CD4-positive, alpha-beta T cell treated with Interleukin-15 for 4 hours (primary cell): ENCODE measurements at regions not wholly inside any gene's neighbourhood (a gene's known extent, or its start where the extent isn't known, plus 50 kb on each side); places are given as distances from the start of the nearest gene placed in this dataset.
"Not testable (repeated sequence)": the region's sequence is repeated elsewhere in the genome, so short reads cannot be mapped to it uniquely, and the experiment has no call there.

Source experiments
- DNase-seq: peaks from one replicate; pipeline ENCODE4 v3.0.0-alpha.2; 2020; ENCODE audit warnings: low spot score

- DNase-seq = no peak
Measured at GRCh38 chr7:69516238-69516820, 81.9 kb upstream of the AUTS2 start.

DNA sequence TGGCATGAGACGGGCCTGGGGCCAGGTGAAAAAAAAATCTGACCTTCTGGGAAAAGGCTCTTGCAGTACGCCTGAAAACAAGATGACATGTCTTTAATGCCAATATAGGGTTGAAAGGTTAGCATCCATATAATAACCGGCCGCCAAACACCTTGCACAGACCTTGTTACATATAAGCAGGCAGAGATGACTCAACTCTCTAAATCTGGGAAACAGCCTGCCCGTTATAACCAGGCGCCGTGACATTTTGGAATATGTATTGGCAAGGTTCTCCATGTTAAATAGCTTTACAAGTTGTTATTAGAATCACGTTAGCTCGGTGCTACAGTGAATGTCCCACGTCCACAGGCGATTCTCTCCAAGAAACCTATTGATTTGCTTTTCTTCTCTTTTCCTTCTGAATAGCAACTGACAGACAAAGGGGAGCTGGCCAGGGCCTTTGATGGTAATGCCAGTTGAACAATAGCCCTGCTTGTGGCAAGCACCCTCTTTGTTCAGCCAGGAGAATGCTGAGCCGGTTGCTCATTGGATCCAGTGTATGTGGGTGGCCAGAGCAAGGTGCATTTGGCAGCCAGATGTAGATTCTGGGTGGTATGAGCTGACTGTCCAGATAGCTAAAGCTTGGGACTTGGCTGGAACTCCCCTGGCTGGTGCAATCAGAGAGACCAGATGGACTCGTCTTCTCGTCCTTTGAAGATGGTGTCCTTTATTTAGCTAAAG, 80.1 kb upstream of the AUTS2 start:
- no peak for DNase-seq

DNA sequence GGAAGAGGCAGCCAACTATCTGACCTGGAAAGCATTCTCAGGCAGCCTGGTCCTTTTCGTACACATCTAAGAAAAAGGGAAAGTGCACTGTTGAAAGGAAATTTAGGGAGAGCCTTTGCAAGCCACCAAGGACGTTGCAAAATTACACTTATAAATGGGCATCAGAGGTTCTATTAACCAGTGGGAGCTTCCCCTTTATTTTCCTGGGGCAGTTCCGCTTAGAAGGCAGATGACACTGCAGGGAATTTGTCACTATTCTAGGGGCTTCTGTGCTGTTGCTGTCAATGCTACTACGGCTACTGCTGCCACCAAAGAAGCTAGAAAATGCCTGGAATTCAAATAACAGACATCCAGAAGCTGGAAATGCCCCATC, 79.6 kb upstream of the AUTS2 start:
- no peak for DNase-seq

GRCh38 chr7:69526570-69526969, 71.7 kb upstream of the AUTS2 start:
- no peak for DNase-seq

DNA sequence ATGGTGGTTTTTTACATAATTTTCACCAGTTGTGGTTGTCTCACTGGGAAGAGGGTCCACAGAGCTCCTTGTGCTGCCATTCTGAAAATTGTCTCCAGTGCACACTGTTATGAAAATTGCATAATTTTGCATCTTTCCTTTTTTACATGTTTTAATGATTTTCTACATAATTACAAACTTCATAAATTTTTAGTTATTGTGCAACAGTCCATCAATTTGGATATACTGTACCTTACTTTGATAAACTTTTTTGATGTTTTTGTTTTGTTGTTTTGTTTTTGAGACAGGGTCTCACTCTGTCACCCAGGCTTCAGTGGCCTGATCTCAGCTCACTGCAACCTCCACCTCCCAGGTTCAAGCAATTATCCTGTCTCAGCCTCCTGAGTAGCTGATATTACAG, 70.6 kb upstream of the AUTS2 start:
- DNase-seq = no peak

- no peak for DNase-seq
Measured at GRCh38 chr7:69531050-69531449, 67.2 kb upstream of the AUTS2 start.

- no peak for DNase-seq
Measured at GRCh38 chr7:69534461-69535041, 63.7 kb upstream of the AUTS2 start.

DNA sequence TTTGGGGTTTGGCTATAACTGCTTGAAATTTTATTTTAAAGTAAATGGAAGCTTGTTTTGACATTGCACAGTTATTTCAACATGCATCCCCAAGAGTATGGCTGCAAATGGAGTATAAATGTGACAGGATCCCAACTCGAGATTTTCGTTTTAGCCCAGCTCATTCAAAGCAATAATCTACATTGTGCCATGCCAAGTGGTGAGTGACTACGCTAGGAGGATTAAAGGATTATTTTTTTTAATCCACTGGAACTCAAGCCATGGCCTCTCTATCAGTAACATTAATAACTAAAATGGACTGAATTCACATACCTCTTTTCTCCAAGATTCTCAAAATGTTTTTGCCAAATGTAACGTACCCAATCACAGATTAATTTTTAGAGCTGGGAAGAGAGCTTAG, 60.6 kb upstream of the AUTS2 start:
- DNase-seq = no peak

GRCh38 chr7:69539531-69539930, 58.7 kb upstream of the AUTS2 start:
- no peak for DNase-seq

GRCh38 chr7:69540287-69540686, 58.0 kb upstream of the AUTS2 start:
- no peak for DNase-seq

DNA sequence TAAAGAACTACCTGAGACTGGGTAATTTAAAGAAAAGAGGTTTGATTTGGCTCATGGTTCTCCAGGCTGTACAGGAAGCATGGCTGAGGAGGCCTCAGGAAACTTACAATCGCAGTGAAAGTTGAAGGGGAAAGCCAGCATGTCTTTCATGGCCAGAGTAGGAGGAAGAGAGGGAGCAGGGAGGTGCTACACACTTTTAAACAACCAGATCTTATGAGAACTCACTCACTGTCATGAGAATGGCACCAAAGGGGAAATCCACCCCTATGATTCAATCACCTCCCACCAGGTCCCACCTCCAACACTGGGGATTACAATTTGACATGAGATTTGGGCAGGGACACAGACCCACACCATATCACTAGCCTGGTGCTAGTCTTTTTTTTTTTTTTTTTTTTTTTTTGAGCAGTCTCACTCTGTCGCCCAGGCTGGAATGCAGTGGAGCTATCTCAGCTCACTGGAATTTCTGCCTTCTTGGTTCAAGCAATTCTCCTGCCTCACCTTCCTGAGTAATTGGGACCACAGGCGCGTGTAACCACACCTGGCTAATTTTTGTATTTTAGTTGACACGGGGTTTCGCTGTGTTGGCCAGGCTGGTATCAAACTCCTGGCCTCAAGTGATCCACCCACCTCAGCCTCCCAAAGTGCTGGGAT, 56.4 kb upstream of the AUTS2 start:
- DNase-seq = not testable (repeated sequence)

DNA sequence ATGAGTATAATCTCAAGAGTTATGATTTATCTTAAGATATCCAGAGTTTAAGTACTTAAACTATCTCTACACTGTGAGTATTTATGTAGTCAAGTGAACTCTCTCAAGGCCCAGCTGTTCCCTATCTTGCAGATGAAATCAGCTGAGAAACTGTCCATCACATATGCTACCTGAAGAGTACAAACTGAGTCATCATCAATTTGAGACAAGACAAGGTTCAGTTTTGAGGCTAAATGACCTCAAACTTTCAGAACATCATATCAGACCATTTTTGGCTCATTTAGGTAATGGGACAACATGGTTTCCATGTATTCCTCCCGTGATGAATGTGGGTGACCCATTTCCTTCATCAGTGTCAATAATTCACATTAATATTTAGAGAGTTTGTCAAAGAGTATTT, 53.1 kb upstream of the AUTS2 start:
- DNase-seq = no peak
